AG04449 (cell line): ENCODE measurements at regions not wholly inside any gene's neighbourhood (a gene's known extent, or its start where the extent isn't known, plus 50 kb on each side); places are given as distances from the start of the nearest gene placed in this dataset.

Experiments
- CTCF ChIA-PET: fragments of 350-600 bp; formaldehyde crosslinking; extraction: SDS; loops from one replicate; lab custom pipeline; 2021; ENCODE audit warnings: antibody characterized with exemption; lab: Yijun Ruan, JAX
- POLR2A ChIA-PET: fragments of 400-600, 350-600 bp; formaldehyde crosslinking; extraction: SDS; loops from one replicate; lab custom pipeline; 2020; ENCODE audit warnings: antibody characterized with exemption, inconsistent platforms; lab: Yijun Ruan, JAX
- DNase-seq: peaks from one replicate; pipeline ENCODE4 v3.0.0-alpha.2; 2010; ENCODE audit warnings: low read depth, low spot score
- H3K4me3 ChIP-seq: 2 replicates; pipeline ENCODE4 v1.5.1; 2011; ENCODE audit warnings: low read depth, mild to moderate bottlenecking, control low read depth, low read length
- TF ChIP-seq, protein P1 (sequence below): IDR thresholded peaks from one replicate; pipeline ENCODE4 v1.5.1; 2011; ENCODE audit warnings: mild to moderate bottlenecking, moderate library complexity, low read length, control low read depth, inconsistent platforms; ENCODE audit not compliant: insufficient read depth; ENCODE audit errors: missing control alignments

DNA sequence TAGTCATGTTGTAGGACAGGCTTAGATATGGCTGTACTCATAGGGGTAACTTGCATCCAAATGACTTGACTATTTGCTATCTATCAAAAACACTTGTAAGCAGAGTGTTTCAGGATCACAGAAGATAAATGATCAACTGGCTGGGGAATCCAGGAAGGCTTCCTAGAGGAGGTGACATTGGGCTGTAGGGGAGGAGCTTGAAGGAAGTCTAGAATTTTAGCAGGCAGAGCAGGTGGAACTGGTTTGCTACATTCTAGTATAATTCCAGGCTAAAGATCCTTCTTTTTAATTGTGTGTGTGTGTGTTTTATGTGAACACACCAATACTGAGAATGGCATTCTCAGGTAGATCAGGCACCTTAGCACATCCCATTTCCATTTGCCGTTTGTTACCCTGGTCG, 380.3 kb downstream of the MCTP2 start:
- H3K4me3 ChIP-seq, result no peak overlapping the region
- POLR2A ChIA-PET, result no interaction called here
- CTCF ChIA-PET, result no interaction called here
- DNase-seq, result no peak
- TF ChIP-seq, protein P1, sequence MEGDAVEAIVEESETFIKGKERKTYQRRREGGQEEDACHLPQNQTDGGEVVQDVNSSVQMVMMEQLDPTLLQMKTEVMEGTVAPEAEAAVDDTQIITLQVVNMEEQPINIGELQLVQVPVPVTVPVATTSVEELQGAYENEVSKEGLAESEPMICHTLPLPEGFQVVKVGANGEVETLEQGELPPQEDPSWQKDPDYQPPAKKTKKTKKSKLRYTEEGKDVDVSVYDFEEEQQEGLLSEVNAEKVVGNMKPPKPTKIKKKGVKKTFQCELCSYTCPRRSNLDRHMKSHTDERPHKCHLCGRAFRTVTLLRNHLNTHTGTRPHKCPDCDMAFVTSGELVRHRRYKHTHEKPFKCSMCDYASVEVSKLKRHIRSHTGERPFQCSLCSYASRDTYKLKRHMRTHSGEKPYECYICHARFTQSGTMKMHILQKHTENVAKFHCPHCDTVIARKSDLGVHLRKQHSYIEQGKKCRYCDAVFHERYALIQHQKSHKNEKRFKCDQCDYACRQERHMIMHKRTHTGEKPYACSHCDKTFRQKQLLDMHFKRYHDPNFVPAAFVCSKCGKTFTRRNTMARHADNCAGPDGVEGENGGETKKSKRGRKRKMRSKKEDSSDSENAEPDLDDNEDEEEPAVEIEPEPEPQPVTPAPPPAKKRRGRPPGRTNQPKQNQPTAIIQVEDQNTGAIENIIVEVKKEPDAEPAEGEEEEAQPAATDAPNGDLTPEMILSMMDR, result no peak

DNA sequence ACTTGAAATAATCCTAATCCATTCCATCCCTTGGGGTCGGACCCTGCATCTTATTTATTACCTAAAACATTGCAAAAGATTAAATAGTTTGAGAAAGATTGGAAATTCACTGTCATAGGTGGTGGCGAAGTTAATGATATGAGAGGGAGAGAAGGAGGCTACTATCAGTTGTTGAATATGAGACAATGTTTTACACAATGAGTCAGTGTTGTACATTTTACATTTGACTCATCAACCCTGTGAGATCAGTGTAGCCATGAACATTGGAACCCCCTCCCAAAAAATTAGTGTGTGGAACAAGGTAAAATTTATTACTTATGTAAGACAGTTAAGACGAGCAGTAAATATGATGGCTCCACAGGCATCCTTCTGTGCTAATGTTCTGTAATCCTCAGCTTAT, 384.3 kb downstream of the MCTP2 start:
- no peak for DNase-seq
- TF ChIP-seq, protein P1, result no peak
- ChIA-PET POLR2A (no interaction called here), CTCF (no interaction called here)
- no peak overlapping the region for H3K4me3 ChIP-seq

DNA sequence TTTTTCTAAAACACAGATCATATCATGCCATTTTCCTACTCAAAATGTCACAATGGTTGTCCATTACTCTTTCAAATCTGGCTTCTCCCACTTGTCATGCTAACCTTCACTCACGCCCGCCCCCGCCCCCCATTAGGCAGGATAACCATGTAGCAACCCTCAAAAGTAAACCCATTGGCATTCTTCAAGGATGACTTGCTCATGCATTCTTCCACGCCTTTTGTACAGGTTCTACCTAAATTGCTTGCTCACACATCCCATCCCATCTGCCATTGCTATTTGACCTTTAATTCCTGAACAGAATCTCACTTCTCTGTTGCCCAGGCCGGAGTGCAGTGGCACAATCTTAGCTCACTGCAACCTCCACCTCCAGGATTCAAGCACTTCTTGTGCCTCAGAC, 389.3 kb downstream of the MCTP2 start:
- ChIA-PET POLR2A (no interaction called here), CTCF (no interaction called here)

DNA sequence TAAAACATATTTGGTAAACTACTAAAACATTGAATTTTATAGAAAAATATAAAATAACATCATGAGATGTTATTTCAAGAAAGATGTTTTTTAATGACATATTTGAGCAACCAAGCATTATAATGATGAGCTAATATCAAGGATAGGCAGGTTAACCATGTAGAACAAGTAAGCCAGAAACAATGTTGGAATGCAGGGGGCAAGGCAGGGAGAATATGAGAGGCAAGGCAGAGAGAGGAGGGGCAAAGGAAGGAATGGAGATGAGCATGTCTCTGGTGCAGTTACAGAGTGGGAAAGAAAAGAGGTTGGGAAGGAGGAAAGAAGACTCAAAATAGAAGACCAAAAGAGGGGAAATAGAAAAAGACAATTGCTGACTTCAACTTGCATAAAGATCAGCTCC, 390.4 kb downstream of the MCTP2 start:
- H3K4me3 ChIP-seq, result no peak overlapping the region
- TF ChIP-seq, protein P1, result no peak
- DNase-seq, result no peak
- POLR2A ChIA-PET, result no interaction called here
- CTCF ChIA-PET, result no interaction called here

More for the DNA sequence above, 389.3 kb downstream of the MCTP2 start:
- no peak overlapping the region for H3K4me3 ChIP-seq
- TF ChIP-seq, protein P1, result no peak
- DNase-seq, result no peak

DNA sequence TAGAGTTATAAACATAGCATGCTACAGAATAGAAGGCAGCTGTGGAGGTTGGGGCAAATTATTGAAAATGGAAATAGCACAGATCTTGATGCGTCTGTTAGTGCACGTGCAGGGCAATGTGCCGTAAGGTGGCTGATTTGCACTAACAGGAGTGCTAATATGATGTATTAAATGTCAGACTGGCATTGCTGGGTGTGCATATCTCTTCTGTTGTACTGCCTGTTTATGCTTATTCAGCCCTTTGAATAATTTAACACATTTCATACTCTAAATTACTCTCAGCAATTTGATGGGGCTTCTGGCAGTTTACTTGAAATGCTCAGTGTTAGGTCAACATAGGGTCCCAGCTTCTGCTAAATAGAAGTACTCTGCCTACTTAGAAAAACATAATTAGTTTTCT, 395.6 kb downstream of the MCTP2 start:
- TF ChIP-seq, protein P1, result no peak
- no peak for DNase-seq
- POLR2A ChIA-PET, result no interaction called here

DNA sequence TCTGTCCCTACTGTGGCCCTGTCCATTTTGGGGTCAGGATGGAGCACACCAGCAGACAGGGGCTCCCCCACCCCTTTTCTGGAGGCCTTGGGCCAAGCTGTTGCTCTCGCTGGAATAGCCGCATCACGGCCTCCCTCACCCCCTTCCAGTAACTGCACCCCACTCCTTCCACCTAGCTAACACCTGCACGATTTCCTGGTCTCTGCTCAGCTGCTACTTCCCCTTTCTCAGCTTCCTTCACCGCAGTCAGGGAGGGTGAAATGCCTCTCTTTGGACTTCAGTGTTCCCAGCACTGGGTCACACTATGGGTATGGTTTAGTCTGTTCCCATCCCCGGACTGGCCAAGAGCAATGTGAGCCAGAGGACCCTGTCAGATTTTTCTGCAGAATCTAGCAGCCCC, 400.2 kb downstream of the MCTP2 start:
- no peak overlapping the region for H3K4me3 ChIP-seq
- POLR2A ChIA-PET, result no interaction called here
- no peak for DNase-seq
- CTCF ChIA-PET, result no interaction called here
- TF ChIP-seq, protein P1, result no peak

More for the DNA sequence above, 395.6 kb downstream of the MCTP2 start:
- CTCF ChIA-PET, result no interaction called here
- H3K4me3 ChIP-seq, result no peak overlapping the region
